Calu3 (cell line): ENCODE measurements at regions not wholly inside any gene's neighbourhood (a gene's known extent, or its start where the extent isn't known, plus 50 kb on each side); places are given as distances from the start of the nearest gene placed in this dataset.

Experiments used
- BruUV-seq: library from RNA; stranded (reverse); fragments of 400-500 nt; replicated peaks from 2 replicates; lab custom pipeline; 2021; lab: Mats Ljungman, UMichigan
- CTCF ChIA-PET: fragments of 300-600 bp; sonication (Branson Sonifier 250); formaldehyde crosslinking; loops from one replicate; lab custom pipeline; 2022; ENCODE audit warnings: antibody characterized with exemption; lab: Charles Lee
- DNase-seq: peaks from one replicate; pipeline ENCODE4 v3.0.0; 2022
- H3K27ac Mint-ChIP-seq: one replicate; pipeline ENCODE4 v1.8.0; 2022; ENCODE audit warnings: mixed read lengths; ENCODE audit not compliant: unreplicated experiment
- H3K27me3 Mint-ChIP-seq: one replicate; pipeline ENCODE4 v1.8.0; 2022; ENCODE audit warnings: mixed read lengths; ENCODE audit not compliant: unreplicated experiment
- H3K36me3 Mint-ChIP-seq: one replicate; pipeline ENCODE4 v1.8.0; 2022; ENCODE audit warnings: mild to moderate bottlenecking, moderate library complexity, mixed read lengths; ENCODE audit not compliant: insufficient read depth, unreplicated experiment
- H3K4me1 Mint-ChIP-seq: one replicate; pipeline ENCODE4 v1.8.0; 2022; ENCODE audit warnings: mild to moderate bottlenecking, low read depth, mixed read lengths; ENCODE audit not compliant: unreplicated experiment
- H3K4me3 Mint-ChIP-seq: one replicate; pipeline ENCODE4 v1.8.0; 2022; ENCODE audit warnings: mild to moderate bottlenecking, low read depth, moderate library complexity, mixed read lengths; ENCODE audit not compliant: unreplicated experiment
- H3K9me3 Mint-ChIP-seq: one replicate; pipeline ENCODE4 v1.8.0; 2022; ENCODE audit warnings: low read depth, mixed read lengths; ENCODE audit not compliant: unreplicated experiment
- intact Hi-C: fragments of 100-400 bp; cut with micrococcal nuclease; formaldehyde crosslinking; loops from one replicate; pipeline ENCODE4 v1.10.0; 2022; ENCODE audit not compliant: unreplicated experiment
- TF ChIP-seq, protein P1 (sequence below): fragments of 200-600 bp; IDR thresholded peaks from one replicate; pipeline ENCODE4 v1.8.0; 2022; ENCODE audit warnings: antibody characterized with exemption; ENCODE audit not compliant: unreplicated experiment

DNA sequence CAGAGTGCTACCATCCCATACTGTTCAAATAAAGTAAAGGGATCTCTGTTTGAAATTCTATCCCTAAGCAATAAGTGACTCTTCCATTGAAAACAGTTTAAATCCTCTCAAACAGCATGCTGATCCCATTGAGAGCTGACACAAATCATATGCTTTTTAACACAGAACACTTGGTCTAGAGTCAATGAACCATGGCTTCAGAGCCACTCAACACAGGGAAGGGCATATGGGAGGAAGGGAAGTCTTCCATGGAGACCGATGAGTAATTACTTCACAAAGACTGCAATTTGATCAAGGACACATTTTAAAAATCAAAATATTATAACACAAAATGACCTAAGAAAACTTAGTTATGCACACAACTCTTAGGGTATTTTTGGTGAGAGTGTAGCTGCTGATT is 1073.0 kb upstream of the MAP3K7 start:
- no peak for DNase-seq
- CTCF ChIA-PET, result no interaction called here
- no peak overlapping the region for H3K4me3 Mint-ChIP-seq
- TF ChIP-seq, protein P1, sequence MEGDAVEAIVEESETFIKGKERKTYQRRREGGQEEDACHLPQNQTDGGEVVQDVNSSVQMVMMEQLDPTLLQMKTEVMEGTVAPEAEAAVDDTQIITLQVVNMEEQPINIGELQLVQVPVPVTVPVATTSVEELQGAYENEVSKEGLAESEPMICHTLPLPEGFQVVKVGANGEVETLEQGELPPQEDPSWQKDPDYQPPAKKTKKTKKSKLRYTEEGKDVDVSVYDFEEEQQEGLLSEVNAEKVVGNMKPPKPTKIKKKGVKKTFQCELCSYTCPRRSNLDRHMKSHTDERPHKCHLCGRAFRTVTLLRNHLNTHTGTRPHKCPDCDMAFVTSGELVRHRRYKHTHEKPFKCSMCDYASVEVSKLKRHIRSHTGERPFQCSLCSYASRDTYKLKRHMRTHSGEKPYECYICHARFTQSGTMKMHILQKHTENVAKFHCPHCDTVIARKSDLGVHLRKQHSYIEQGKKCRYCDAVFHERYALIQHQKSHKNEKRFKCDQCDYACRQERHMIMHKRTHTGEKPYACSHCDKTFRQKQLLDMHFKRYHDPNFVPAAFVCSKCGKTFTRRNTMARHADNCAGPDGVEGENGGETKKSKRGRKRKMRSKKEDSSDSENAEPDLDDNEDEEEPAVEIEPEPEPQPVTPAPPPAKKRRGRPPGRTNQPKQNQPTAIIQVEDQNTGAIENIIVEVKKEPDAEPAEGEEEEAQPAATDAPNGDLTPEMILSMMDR, result no peak
- no peaks in the 10 kb centered on the region for H3K4me1 Mint-ChIP-seq
- intact Hi-C loops, result no loop called here
- H3K27ac Mint-ChIP-seq, result no peak overlapping the region
- H3K27me3 Mint-ChIP-seq, result no peaks in the 10 kb centered on the region
- no peaks in the 10 kb centered on the region for H3K36me3 Mint-ChIP-seq
- no TSS peak for BruUV-seq
- H3K9me3 Mint-ChIP-seq, result no peaks in the 10 kb centered on the region

- DNase-seq, result no peak
- Mint-ChIP-seq H3K4me1 (no peaks in the 10 kb centered on the region), H3K27ac (no peak overlapping the region), H3K9me3 (peaks cover 3% of the 10 kb centered on the region), H3K4me3 (no peak overlapping the region), H3K36me3 (no peaks in the 10 kb centered on the region), H3K27me3 (no peaks in the 10 kb centered on the region)
- CTCF ChIA-PET, result no interaction called here
- BruUV-seq, result no TSS peak
- TF ChIP-seq, protein P1, result no peak
- intact Hi-C loops, result no loop called here
Measured at GRCh38 chr6:91654793-91655192, 1067.9 kb upstream of the MAP3K7 start.

- Mint-ChIP-seq H3K4me1 (no peaks in the 10 kb centered on the region), H3K36me3 (no peaks in the 10 kb centered on the region), H3K9me3 (peaks cover 3% of the 10 kb centered on the region), H3K27ac (no peak overlapping the region), H3K27me3 (no peaks in the 10 kb centered on the region), H3K4me3 (no peak overlapping the region)
- BruUV-seq, result no TSS peak
- TF ChIP-seq, protein P1, result no peak
- CTCF ChIA-PET, result no interaction called here
- no peak for DNase-seq
- intact Hi-C loops, result no loop called here
Measured at GRCh38 chr6:91654357-91654756, 1067.5 kb upstream of the MAP3K7 start.

DNA sequence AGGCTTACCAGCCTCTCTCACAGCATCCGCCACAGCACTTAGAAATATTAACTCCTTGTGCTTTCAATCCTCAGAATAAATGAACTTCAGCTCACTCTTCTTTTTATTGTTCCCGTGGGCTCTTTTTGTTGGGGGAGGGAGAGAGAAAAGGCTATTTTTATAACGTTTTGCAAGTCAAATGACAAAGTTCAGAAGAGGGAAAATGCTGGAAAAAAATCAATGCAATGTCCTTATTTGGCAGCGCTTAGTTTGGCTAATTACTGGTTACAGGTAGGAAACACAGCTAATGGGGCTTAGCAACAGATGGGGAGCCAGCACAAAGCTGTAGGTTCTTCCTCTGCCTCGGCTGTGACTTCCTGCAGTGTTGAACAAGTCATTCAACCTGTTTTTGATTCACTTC is 1067.0 kb upstream of the MAP3K7 start:
- H3K9me3 Mint-ChIP-seq, result peaks cover 3% of the 10 kb centered on the region
- no peaks in the 10 kb centered on the region for H3K27me3 Mint-ChIP-seq
- TF ChIP-seq, protein P1, result no peak
- intact Hi-C loops, result no loop called here
- no peak overlapping the region for H3K27ac Mint-ChIP-seq
- no peak for DNase-seq
- H3K4me1 Mint-ChIP-seq, result no peaks in the 10 kb centered on the region
- H3K36me3 Mint-ChIP-seq, result no peaks in the 10 kb centered on the region
- CTCF ChIA-PET, result no interaction called here
- H3K4me3 Mint-ChIP-seq, result no peak overlapping the region
- no TSS peak for BruUV-seq
